Left lobe of liver (tissue), 2 donors: ENCODE measurements at regions not wholly inside any gene's neighbourhood (a gene's known extent, or its start where the extent isn't known, plus 50 kb on each side); places are given as distances from the start of the nearest gene placed in this dataset.

Experiments
- ATAC-seq: fragments of 200-7000 bp; cut with Tn5 transposase; one replicate; pipeline ENCODE4 v1.9.1; 2020; ENCODE audit warnings: mild to moderate bottlenecking, moderate library complexity
- DNase-seq: peaks from one replicate; pipeline ENCODE4 v3.0.0-alpha.2; 2020; ENCODE audit warnings: low spot score
- donor health status: DM: no; HTN: no; CAD: no; lungs with moderate emphysema.
- donor health status: DM: no; HTN: yes; CAD: no.

DNA sequence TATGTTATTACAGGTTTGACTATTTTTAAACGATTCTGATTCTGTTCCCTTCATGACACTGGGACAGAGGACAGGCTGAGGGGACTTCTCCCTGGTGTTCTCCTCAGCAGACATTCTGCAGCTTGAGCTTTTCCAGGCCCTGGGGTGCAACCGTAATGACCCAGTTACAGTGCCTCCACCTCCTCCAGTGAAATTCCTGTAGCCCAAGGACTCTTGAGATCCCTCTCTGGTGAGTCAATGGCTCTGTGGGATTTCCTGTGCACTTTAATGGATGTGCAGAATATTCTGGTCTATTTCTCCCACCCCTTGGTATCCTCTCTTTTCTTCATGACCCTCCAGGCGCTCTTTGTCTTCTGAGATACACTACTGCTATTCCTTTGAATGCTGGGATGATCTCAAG is 319.3 kb downstream of the INHBA start:
- DNase-seq (no peak), ATAC-seq (no peak)

DNA sequence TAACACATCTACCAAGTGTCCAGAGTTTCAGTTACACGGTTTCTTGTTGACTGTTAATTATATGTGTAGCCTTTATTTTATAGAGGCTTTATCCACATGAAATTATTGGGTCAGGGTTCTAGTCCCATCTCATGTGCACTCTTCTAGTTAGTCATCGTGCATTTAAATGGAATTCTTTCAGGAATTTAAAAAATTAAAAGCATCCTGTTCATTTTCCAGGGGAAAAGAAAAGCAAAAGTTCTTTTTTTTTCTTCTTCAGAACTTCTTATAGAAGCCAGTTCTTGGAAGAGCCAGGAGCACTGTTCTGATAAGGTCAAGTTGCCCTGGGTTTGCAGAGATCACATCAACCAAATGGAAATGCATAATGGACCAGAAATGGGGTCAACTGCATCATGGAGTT is 324.7 kb downstream of the INHBA start:
- DNase-seq (no peak), ATAC-seq (no peak)

DNA sequence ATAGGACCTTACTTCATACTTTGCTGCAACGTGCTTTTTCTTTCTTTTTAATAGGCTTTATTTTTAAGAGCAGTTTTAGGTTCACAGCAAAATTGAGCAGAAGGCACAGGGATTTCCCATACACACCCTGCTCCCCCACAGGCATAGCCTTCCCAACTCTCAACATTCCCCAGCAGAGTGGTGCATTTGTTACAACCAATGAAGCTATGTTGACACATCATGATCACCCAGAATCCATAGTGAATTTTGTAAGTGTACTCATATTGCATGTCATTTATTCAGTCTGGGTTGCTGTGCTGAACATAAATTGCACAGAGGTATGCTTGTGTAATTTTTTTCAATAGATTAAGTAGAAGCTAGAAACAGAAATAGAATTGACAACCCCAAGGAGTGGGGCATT is 327.3 kb downstream of the INHBA start:
- no peak for ATAC-seq
- DNase-seq: no peak

DNA sequence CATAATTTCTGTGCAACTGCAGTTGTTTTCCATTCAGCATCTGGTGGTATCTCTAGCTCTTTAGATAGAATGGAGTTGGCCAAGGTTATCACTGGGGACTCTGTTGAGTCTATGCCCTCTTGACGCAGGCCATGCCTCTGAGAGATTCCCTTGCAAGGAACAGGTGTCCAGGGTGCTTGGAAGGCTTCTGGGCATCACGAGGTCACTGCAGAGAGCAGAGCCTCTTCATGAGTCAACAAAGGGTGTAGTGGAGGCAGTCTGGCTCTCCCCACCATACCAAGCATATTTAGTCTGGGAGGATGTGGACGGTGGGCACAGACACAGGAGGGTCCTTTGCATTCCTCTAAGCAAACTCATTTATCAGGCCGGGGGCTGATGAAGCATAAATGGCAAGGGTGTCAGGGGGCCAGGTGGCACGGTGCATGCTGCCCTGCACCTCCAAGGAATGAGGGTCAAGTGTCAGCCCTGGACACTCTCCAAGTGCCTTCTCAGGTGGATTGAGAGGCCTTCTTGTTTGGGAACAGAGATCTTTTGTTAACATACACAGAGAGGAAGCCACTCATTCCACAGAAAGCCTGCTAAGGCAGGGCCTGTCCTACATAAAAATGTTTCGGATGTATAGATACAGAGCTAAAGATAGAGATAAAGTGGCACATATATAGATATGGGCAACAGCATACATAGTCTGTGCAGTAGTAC is 328.6 kb downstream of the INHBA start:
- ATAC-seq (no peak), DNase-seq (no peak)

DNA sequence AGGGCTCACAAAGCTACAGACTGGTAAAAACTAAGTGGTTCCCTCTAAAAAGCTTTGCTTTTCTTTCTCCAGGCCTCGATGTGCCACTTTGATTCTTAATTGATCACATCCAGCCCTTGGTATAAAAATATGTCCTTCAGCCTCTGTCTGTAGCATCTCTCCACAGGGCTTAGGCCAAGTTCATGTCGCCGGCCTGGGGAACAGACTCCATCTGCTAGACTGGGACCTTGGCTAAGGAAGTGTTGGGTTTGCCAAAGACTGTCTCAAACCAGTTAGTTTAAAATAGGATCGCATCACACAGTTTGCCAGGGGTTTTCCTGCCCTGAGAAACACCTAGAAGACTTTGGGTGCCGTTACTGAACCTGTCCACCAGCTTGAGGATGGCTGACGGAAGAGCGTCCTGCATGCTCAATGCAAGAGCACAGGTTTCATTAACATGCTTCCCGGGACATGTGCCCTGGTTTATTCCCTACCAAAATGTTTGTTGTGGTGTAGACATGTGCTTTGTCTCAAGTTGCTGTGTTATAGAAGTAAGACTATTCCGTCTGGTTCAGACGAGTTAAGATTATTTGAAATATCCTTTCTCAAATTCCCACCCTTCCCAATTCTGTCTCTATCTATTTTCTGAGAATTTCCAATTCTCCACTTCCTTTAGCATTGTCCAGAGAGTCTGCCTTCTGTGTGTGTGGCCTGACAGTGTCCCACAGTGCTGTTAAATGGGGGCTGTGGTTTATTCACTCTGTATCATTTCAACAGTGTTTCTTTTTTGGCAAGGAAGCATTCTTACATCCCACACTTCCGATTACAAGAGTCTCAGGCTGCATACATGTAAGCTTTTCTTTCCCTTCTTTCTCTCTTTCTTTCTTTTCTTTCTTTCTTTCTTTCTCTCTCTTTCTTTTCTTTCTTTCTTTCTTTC is 334.7 kb downstream of the INHBA start:
- DNase-seq (no peak), ATAC-seq (no peak)

DNA sequence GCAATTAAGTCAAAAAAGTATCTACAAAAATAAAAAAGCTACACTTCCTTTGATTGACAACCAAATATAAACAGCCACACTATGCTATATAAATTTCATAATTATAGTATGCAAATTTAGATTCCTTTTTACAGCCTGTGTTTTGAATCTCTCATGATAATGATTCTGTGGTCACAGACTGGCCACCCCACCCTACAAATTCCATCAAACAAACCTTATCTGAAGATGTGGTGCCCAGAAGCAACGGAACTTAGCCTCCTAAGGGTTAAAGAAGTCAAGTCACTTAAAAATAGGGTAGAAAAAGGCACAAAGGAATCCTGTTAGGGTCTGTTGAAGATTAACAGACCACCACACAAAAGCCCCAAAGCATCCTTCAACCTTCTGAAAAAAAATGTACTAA is 351.8 kb downstream of the INHBA start:
- no peak for DNase-seq
- no peak for ATAC-seq

DNA sequence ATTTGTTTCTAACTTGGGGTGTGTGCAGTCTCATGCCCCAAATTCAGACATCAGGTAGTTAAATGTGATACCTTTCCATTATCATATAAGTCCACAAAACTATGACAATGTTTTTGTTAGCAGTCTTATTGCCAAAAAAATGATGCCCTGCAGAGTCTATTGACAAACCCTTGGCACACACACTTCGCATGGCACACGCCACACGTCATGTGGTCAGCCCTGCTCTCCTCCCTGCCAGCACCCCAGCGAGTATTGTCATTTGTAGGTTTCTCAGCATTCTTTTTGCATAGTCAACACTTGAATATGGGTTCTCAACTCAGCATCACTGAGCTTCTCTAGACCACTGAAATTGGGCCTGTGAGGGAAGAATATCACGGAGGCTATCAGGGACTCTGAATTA is 356.0 kb downstream of the INHBA start:
- peak; percentile 95 for ATAC-seq
- peak; percentile 63 for DNase-seq

DNA sequence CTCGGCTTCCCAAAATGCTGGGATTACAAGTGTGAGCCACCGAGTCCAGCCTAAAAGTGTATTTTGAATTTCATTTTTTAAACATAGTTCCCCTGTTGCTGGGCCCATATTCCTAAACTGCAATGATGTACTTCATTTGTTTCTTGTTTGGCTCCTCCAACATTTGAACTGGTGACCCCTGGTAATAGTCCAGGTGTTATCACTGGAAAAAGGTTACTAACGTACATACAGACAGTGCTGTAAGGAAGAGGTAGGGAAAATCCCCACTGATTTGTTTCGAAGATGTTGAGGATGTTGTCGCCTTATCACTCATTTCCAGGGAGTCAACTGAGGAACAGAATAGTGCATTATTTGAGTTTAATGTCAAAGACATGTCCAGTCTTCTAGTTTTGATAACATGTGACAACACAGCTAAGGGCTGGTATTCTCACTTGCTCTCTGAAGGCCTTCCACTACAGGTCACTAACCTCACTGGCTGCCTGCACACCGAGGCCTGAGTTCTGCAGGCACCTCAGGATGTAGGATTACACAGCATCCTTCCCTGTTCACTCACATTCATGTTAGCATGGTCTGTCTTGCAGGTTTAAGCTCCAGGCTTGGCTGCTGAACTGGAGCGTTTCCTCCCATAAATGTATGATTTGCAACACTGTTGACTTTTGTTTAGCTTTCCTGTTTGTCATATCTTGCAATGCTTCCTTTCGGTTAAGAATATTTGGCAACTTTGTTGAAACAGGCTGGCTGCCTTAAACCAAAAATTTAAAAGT is 362.8 kb downstream of the INHBA start:
- ATAC-seq (peak; percentile 90), DNase-seq (peak; percentile 58)

DNA sequence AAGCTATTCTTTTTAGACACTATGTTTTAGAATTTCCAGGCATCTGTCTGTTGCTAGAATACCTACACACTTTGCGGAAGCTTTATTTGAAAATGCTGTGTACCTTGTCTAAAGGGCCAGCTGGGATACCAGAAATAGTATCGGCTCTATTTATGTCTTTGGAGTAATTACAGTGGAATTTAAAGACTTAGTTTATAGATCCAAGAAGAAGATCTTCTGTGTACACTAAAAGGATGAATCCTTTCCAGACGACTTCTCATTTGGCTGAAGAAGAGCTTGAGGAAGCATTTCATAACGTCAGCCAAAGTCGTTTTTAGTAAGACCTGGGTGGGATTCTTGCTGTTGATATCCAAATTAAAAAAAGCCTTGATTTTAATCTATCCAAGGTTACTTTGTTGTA is 365.9 kb downstream of the INHBA start:
- DNase-seq (no peak), ATAC-seq (no peak)

DNA sequence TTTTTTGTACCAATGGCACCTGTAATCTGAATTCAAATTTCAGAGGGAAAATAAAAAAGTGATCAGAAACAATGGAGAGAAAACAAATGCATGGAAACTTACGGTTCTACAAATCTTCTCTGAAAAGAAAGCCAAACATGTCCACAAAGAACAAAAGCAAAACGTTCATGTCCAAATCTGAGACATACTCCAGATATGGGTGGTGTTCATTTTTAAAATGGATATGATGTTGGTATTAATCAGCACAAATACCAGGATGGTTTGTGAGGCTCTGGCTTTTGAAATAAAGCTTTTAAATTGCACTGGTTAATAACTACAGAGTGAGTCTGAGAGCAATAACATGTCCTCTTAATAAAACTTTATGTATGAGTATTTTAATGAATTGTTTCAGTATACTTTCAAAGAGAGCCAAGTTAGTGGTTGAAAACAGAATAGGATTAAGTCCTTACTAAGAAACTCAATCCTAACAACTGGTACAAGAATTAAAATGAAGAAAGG is 366.4 kb downstream of the INHBA start:
- DNase-seq (no peak), ATAC-seq (no peak)

DNA sequence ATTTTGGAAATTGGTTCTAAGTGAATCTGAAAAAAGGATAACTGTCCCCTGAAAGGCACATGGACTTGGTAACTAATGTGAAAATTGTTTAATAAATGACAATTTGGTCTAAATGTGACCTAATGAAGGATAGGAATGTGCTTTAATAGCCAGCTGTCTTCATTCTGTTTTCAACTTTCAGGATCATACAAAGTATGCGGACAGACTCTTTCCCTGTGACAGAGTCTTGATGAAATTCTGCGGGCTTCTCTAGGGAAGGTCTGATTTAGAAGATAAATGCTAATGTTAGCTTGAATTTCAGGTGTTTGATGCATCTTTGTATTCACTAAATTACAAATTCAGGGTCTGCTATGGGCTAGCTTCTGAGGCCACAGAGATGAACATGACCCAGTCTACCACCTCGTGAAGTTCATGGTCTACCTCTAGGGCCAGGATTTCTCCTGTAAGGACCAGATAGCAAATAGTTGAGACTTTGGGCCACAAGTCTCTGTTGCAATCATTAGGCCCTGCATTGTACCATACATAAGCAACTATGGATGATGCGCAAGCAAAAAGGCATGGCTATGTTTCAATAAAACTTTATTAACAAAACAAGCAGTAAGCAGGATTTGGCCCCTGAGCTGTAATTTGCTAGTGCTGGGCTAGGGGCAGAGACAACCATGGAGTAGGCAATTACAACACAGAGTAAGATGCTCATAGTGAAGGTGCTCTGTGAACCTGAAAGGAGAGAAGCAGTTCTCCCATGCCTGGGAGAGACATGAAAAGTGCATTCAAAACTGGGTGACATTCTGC is 368.6 kb downstream of the INHBA start:
- DNase-seq (no peak), ATAC-seq (no peak)

DNA sequence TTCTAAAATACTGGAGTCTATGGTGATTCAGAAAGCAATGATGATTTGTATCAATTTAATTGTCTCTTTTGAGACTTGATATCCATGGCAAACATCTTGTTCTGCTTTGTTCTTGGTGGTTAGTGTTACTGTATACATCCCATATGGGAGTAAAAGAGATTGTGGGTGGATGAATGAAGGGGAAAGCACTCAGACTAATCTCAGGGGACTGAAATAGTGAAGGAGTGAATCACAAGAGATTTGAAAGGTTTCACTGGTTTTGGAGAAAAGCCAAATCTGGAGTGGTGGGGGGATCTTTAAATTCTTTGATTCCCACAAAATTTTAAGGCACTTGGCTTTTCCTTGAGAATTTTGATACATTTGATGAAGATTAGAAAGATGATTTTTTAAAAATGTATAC is 369.4 kb downstream of the INHBA start:
- no peak for DNase-seq
- ATAC-seq: no peak

DNA sequence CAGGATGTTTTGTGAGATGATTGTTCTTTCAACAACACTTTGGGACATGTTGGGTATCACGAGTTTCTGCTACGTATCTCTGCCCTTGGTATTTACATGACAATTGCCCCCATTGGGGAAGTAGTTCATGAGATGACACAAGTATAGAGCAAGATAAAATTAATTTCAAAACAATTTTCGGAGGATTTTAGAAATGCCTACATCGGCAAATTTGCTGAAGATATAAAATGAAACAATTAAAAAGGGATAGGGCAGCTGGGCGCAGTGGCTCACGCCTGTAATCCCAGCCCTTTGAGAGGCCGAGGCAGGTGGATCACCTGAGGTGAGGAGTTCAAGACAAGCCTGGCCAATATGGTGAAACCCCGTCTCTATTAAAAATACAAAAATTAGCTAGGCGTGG is 371.7 kb downstream of the INHBA start:
- DNase-seq: no peak
- no peak for ATAC-seq

DNA sequence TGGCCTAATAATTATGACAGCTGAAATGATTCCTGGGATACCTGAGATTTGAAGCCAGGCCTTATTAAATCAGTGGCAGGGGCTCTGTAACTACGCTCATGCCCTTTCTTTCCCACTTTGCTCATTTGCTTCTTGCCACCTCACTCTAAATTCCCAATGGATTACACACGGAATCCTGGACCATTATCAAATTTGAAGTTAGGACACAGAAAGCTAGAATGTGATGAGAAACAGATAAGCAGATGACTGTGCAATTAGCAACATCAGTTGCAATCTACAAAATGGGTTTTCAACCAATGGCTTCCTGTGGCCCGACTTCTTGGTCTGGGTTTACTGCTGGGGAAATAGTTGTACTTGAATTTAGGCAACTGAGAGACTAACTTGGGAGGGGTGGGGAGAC is 374.3 kb downstream of the INHBA start:
- ATAC-seq (no peak), DNase-seq (no peak)

DNA sequence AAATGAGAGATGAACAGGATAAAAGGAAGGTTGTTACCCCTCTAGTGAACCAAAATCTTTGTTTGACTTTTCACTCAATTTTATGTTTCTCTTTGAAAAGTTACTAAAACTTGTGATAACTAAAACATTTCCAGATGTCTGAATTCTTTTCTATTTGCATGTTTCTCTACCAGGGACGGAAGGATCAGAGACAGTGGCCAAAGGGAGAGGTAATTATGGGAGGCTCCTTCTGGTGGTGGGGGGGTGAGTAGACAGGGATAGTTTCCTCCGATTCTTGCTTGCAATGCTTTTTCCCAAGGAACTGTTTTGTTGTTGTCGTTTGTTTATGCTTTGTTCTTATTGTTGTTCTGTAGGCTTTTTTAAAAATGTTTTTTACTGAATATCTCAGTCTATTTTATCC is 374.8 kb downstream of the INHBA start:
- ATAC-seq: no peak
- DNase-seq: no peak

DNA sequence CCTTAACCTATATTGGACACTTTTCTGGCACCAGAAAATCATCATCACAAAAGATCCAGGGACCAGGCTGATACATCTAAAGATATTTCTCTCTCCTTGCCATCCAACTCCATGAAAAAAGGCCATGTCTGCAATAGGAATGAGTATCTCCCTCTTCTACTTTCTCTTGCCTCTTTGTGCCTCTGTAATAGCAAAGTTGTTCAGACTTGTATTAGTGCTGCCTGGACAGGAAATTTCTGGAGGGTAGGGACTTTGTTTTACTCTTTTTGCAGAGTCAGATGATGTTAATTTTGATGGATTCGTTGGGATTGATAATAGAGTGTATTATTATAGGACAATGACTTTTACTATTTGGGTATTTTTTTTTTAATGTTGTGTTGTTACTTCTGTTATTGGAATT is 376.3 kb downstream of the INHBA start:
- ATAC-seq (no peak), DNase-seq (no peak)

DNA sequence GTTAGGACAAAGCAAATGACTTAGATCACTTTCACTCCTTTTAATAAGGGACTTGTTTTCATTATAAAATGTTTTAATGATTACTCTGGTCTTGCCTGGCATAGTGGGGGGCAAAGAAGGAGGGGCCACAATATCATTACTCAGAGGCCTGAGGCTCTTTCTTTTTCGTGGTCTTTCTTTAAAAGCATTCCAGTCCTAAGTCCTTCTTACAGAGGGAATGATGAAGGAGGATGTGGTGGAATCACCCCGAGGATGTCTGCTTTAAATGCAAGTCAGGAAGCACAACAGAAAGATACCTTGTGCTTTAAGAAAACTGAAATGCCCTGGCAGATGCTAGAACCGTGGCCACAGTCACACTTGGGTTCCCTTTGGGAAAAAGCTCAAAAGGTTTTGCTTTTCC is 379.1 kb downstream of the INHBA start:
- ATAC-seq (no peak), DNase-seq (no peak)

DNA sequence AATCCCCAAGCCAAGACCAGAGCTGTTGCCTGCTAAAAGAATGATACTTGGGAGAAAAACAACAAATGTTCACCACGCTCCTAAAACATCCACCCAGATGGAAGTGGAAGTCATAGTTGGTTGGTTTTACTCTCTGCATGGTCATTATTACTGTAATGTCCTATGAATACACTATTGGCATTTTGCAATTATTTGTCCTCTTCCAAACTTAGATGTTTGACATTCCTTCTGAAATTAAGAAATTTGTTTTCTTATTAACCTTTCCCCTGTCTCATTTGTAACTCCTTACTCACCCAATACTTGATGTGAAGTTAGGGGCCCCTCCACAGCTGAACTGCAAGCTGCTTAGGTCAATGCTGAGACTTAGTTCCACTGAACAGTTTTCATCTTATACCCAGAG is 383.3 kb downstream of the INHBA start:
- ATAC-seq: no peak

DNA sequence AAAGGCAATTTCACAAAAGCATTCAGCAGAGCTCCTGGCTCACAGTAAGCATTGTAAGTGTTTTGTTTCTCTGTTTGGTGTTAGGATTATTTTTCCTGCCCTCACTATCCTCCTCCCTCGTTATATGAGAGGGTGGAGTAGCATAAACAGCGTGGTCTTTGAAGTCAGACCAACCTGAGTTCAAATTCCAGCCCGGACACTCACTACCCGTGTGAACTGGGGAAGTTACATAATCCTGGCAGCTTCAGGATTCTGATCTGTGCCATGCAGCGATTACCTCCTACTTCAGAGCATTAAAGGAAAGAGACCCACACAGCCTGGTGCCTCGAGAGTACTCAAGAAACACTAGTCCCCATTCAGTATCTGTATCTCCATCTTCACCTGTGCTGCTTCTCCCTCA is 386.5 kb downstream of the INHBA start:
- DNase-seq (peak; percentile 86), ATAC-seq (peak; percentile 91)

More for the DNA sequence above, 383.3 kb downstream of the INHBA start:
- no peak for DNase-seq

DNA sequence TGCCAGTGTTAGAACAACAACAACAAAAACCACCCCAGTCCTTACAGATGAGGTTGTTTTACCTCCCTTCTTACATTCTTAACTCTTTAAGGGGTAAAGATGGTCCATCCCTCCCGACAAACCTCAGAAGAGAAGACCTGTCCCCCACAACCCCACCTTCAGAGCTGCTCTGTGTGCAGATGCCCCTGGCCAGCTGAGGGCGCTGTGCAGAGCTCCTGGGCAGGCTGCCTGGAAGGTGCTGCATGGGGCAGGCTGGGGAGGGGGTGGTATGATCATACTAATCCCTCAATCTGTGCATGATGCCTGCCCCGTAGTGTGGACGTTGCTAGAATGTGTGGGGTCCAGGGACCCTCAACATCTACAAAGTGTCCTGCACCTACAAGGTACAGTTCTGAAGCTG is 387.1 kb downstream of the INHBA start:
- ATAC-seq: peak; percentile 75
- DNase-seq: peak; percentile 57

DNA sequence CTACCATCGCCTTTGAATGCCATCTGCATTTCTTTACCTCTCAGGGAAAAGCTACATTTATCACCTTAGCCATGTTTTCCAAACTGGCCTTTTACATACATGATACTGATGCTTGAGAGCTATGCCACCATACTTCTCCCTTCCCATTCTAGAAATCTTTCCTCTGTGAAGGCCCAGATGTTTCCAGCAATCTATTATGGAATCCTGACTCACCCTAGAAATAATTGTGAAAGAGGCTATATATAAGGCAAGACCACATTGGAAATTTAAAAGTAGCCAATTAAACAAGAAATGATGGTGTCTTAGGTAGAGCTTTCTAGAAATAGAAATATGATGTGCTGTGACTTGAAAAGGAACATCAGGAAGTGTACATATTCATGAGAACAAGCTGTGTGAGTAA is 389.7 kb downstream of the INHBA start:
- DNase-seq: no peak
- no peak for ATAC-seq
